Cardiac septum (tissue), 1 donor: ENCODE measurements at regions not wholly inside any gene's neighbourhood (a gene's known extent, or its start where the extent isn't known, plus 50 kb on each side); places are given as distances from the start of the nearest gene placed in this dataset.
"Not testable (repeated sequence)": the region's sequence is repeated elsewhere in the genome, so short reads cannot be mapped to it uniquely, and the experiment has no call there.

Experiments used
- DNase-seq: peaks from one replicate; pipeline ENCODE4 v3.0.0-alpha.2; 2020; ENCODE audit warnings: low spot score
- intact Hi-C: fragments of 100-400 bp; cut with DNase I; formaldehyde crosslinking; loops from one replicate; pipeline ENCODE4 v1.14.0; 2022
- donor health status: DM: no; HTN: no; CAD: no.

DNA sequence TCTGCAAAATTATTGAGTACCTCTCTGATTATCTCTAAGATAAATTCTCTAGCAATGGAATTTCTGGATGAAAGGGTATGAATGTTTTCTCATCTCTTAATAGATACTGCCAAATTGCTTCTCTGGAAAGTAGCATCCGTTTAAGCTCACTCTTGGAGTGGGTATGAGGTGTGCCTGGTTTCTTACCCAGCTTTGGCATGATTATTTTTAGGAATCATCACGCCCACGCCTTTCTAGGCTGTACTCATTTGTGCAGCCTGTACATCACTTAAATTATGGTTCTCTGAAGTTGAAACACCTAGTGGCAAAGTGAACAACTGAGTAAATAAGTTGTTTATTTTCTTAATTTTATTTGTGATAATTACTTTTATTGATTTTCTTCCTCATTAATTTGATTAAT is 156.5 kb upstream of the IL12B start:
- intact Hi-C loops: no loop called here
- no peak for DNase-seq

DNA sequence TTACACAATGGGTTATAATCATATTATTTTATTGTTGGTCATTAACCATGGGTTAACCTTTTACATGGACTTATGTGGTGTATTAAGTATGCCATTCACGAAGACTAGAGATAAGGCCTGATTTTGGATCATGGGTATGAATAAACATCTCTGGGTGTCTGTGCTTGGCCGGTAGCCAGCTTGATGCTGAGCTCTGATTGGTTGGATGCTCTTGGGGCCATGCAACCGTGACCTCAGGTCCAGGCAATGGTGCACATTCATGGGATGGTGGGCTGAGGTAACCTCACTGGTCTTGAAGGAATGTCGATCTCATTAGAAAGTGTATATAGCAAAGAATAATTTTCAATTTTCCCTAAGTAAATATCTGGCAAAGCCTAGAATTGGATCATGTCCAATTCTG is 158.2 kb upstream of the IL12B start:
- no peak for DNase-seq
- intact Hi-C loops: no loop called here

DNA sequence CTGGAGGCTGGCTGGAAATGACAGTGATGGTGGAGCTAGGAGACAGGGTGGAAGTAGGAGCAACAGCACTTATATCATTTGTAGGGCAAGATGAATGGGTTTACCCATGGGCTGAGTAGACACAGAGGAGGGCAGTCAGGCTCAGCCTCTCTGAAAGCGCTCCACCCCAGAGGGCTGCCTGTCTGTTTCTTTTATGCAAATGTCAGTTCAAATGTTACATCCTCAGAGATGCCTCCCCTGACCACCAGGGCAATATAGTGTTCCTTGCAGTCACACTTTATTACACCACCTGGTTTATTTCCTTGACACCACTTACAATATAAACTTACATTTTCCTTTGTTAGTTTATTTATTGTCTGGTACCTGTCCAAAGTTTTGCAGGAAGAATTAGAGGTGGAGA is 159.5 kb upstream of the IL12B start:
- no peak for DNase-seq
- intact Hi-C loops: no loop called here

DNA sequence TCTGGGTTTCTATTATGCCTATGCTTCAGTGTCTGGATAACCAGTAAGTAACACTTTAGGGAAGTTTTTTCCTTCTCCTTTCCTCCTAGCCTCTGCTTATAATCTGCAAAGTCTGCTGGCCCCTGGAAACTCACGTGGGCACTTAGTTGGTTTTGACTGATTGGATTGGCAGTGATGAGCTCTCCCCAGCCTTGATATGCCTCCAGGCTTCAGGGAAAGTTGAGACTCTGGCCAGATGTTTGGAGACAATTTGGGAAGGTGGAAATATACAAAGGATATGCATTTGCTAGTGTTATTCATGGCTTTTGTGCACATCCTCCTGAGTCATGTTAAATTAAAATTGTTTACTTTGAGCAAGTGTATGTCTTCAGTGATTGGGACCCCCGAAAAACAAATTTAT is 160.2 kb upstream of the IL12B start:
- intact Hi-C loops: no loop called here
- DNase-seq: no peak

DNA sequence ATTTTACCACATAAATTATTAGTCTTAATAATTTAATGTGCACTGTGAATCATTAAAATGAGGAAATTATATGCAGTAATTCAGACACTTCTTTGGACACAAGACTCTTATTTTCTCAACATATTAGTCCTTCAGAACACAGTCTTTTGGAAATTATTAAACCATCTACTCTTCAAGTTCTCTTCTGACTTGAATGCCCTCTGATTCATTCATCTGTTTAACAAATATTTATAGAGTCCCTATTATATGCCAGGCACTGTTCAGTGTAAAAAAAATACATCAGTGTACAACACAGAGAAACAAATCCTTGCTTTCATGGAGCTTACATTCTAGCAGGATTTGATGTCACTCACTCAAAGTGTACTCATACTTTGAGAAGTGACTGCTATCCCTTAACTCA is 163.4 kb upstream of the IL12B start:
- intact Hi-C loops: no loop called here
- no peak for DNase-seq

DNA sequence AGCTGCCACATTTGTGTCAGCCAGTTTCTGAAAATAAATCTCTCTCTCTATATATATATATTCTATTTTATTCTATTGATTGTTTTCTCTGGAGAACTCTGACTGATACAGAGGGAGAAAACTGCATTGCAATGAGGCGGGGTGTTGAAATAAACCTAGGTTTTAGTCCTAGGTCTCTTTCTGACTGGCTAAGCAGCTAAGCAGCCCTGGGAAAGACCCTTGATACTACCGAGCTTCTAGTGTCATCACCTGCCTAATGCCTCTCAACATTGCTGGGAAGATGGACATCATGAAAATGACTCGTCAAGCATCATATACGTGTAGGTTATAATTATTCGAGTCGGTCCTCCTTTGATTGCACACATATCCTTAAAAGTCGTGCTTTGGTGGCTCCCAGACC is 166.5 kb upstream of the IL12B start:
- intact Hi-C loops: no loop called here
- no peak for DNase-seq

DNA sequence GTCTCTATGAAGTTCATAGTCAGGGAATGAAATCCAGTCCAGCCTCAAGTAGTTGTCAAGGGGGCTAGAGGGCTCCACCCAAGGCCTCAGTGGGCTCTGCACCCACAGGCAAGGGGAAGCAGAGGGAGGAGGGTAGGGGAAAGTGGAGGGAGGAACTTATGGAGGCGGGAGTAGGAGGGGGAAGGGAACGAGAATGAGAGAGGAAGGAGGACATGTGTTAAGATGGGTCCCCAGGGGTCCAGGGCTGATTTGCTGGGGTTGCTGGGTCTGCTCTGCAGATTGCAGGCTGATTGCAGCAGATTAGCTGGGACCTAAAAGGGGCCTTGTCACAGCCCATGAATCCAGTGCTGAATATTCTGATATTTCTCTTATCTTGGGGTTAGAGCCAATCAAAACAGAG is 166.9 kb upstream of the IL12B start:
- DNase-seq: no peak
- intact Hi-C loops: no loop called here

DNA sequence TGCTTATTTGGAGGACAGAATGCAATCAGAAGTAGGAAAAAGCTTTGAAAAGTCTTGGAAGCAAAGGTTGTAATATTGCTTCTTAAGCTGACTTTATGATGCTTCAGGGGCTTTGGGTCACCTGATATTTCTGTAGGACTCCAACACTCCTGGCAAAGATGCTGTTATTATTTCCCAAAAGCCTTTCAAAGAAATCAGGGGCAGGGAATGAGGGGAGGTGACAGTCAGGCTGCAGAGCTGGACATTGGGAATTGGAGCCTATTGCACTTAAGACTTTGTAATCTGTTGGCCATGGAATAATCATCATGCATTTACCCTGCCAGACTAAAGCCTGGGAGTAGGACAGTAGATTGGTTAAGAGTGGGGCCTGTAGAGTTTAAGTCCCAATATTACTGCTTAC is 168.3 kb upstream of the IL12B start:
- intact Hi-C loops: no loop called here
- no peak for DNase-seq

DNA sequence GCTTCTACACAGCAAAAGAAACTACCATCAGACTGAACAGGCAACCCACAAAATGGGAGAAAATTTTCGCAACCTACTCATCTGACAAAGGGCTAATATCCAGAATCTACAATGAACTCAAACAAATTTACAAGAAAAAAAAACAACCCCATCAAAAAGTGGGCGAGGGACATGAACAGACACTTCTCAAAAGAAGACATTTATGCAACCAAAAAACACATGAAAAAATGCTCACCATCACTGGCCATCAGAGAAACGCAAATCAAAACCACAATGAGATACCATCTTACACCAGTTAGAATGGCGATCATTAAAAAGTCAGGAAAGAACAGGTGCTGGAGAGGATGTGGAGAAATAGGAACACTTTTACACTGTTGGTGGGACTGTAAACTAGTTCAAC is 171.8 kb upstream of the IL12B start:
- DNase-seq, intact Hi-C loops: not testable (repeated sequence)

DNA sequence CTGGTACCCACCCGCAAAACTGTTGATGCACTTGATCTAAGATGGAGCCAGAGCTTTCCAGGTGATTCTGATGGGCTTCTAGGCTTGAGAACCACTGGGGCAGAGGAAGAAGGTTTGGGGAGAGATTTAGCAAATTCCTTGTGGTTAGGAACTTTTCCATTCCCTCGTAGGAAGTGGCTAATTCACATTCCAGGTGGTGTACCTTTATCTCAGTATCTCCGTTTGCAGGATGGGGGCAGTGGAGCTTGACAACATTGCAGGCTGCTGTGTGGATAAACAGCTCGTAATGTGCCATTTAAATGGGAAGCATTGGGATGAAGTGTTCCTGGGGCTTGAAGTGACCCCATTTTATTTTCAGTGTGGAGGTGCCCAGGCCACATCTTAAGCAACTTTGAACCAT is 172.9 kb upstream of the IL12B start:
- intact Hi-C loops: no loop called here
- no peak for DNase-seq

DNA sequence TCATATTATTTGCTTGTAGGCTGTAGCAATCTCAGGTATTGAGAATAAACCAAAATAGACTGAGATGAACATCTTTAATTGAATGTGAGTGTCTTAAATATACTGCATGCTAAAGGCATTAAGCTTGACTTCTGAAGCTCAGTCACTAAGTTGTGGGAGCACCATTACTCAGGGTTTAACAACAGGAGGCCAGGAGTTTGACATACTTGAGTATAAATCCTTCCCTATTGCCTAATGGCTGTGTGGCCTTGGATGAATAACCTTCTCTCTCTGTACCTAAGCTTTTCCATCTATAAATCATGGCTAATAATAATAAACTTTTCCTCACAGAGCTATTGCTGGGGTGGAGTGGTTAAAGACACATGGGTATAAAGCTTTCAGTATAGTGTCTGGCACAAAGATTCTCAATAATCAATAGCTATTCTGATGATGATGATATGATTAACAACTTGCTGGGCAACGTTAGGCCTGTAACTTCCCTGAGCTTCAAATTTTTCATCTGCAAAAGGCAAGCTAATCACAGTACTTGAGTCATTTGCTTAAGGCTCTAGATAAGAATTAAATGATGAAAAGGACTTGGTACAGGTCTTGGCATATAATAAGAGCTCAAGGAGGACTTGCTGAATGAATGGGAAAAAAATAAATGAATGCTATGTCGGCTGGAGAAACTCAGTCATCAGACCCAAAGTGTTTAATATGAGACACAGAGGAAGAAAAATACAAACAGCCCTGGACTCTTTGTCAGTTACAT is 174.0 kb upstream of the IL12B start:
- no peak for DNase-seq

DNA sequence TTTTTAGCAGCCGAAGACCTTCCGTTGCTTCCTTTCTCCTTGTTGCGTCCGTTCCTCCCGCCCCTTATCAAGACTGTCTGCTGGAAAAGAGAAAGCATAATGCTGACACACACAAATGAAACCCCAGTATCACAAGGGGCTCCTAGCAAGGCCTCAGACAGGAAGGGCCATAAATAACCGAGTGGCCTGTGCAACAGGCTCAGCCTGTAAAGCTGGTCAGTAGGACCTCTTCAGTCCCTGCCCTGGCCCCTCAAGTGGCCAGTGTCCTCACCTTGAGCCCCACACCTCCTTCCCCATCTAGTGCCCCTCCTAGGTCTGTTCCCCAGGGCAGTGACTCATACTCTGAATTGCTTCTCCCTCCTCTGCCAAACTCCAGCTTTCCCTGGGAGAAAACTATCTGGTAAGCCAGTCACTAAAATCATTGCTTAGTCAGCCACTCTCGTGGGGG is 174.6 kb upstream of the IL12B start:
- DNase-seq: no peak
- intact Hi-C loops: no loop called here

More for the DNA sequence above, 174.0 kb upstream of the IL12B start:
- intact Hi-C loops: no loop called here

DNA sequence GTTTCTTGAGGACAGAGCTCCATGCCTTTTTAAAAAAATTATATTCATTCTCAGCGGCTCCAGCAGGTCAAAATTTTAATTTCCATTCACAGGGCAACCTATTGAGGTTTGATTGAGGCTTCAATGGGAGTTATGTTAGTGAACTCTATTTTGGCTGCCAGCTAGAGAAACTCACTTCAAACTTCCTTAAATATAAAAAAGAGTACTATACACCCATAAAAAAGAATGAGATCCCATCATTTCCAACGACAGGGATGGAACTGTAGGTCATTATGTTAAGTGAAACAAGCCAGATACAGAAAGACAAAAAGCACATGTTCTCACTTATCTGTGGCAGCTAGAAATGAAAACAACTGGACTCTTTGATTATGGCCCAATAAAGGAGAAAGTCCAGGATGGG is 176.8 kb upstream of the IL12B start:
- intact Hi-C loops: no loop called here
- no peak for DNase-seq

DNA sequence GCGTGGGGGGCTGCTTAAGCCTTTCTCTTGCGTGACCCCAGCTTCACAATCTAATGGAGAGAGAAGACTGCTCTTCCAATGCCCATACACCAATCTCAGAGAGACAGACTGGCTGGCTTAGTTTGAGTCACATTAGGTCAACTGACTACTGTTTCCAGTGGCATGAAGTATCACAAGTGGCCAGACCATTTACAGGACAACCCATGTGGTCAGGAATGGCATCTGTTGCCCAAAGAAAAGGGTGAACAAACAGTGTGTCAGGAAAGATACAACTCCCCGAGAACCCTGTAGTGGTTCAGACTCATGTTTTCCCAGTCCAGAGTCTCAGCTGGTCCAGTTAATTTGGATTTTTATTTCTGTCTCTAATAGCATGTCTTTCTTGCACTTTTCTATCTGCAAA is 177.4 kb upstream of the IL12B start:
- DNase-seq: no peak
- intact Hi-C loops: no loop called here

DNA sequence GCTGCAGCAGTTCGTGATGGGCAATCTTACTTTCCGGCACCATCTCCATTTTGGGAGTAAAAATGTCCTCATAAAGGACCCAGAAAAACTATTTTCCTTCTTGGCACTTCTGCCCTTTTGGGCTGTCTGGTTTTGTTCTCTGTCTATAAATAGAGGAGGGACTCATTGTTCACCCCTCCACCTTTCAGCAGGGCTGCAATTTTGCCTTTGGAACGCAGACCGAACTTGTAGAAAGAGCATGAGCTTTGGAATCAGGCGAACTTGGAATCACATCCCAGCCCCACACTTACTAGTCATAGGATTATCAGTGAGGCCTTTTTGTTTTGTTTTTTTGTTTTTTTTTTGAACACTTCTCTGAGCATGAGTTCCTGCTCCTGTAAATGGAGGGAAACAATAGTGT is 178.1 kb upstream of the IL12B start:
- no peak for DNase-seq
- intact Hi-C loops: no loop called here

DNA sequence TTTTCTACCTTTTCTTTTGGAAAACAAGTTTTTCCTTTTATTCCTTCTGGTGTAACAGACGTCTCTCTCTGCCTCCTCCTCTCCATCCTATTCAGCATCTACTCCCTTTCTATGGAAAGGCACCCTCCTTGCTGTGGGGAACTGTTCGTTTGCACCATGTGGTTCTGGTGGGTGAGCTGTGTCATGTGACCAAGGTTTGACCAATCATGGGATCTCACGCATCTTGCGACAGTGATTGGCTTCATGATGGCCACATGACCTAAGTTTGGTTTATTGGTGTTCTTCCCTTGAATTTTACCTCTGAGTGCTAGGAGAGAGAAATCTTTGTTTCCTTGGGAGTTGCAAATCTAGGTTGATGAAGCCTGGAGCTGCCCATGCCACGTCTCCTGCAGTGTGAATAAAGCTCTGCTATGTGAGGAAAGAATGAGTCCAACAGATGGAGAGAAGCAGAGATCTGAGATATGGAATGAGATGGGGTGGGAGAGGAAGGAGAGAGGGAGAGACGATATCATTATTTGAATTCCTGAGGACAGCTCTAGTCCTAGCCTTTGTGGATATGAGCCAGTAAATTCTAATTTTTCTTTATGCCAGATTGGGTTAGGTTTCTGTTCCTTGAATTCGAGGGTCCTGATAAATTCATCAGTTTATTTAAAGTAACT is 178.8 kb upstream of the IL12B start:
- no peak for DNase-seq
- intact Hi-C loops: no loop called here

DNA sequence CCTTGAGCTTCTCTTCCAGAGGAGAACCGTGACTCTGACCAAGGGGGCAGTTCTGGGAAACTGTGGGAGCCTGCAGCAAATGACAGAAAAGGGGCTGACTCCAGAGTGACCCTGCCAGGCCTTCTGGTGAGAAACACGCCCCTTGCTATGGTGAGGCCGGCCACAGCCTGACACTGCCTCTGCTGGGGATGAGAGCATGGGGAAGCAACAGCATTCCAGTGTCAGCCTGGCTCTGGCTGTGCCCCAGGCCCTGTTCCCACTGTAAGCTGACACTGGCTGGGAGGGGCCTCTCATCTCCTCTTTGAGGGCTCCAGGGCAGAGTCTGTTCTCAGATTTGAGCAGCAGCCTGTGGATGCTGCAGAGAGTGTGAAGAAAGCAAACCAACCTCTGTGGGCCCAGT is 180.0 kb upstream of the IL12B start:
- DNase-seq: peak; percentile 84
- intact Hi-C loops: loop anchor here (1.0 to 10.0 kb wide), 2 partner anchors 59 to 175 kb away; partner anchors contain the start of gene IL12B

DNA sequence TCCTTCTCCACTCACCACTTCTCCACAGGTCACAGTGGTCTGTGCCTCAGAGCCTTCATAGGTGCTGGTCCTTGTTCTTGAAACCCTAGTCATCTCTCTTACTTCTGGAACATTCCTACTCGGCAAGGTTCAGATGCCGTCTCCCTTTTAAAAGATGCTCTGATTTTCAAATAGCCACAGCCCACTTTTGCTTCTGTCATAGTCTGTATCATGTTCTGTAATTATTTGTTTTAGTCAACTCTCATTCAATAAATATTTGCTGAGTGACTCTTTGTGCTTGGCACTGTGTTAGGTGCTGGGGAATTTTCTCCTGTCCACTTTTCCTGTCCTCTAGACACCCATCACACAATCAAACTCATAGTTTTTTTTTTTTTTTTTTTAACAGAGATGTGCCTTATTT is 181.3 kb upstream of the IL12B start:
- DNase-seq: no peak
- intact Hi-C loops: loop anchor here (10.0 kb wide), 1 partner anchor 177 kb away; the partner anchor contains the start of gene IL12B

DNA sequence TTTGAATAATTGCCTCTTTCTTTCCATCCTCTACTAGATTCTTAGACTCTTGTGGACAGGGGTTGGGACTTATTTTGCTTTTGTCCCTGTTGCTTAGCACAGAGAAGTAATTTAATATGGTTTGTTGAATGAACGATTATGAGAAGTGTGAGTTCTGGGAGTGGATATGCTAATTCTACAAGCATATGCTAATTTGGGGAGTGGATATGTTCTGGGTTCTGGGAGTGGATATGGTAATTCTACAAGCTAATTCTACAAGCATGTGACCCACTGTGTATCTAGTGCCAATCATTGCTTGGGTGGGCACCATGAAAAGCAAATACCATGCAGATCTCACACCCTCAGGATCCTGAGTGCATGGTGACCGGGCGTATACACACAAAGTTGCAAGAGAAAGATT is 181.8 kb upstream of the IL12B start:
- no peak for DNase-seq
- intact Hi-C loops: loop anchor here (10.0 kb wide), 1 partner anchor 177 kb away; the partner anchor contains the start of gene IL12B

DNA sequence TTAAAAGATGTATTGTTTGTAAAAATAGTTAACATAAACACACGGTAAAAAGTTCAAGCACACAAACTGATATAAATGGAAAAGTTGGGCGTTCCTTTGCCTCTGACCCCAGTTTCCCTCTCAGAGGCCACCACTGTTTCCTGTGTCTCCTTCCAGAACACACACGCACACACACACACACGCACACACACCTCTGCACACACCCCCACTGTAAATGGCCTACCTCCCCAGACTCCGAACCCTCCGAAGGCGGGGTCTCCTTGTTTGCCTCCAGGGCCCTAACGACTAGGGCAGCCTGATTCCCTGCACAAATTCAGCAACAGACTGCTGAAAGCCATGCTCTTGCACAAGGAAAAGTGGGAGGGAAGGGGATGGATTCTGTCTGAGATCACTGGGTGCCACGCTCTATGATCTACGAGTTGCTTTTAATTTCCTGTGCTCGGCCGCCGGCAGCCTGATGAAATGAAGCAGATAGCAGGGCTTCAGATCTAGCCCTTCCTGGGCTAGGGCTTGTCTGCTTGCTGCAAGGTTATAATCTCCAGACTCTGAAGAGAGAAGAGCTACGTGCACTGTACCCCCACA is 184.0 kb upstream of the IL12B start:
- intact Hi-C loops: loop anchor here (10.0 kb wide), 1 partner anchor 180 kb away; the partner anchor contains the start of gene IL12B
- DNase-seq: no peak

DNA sequence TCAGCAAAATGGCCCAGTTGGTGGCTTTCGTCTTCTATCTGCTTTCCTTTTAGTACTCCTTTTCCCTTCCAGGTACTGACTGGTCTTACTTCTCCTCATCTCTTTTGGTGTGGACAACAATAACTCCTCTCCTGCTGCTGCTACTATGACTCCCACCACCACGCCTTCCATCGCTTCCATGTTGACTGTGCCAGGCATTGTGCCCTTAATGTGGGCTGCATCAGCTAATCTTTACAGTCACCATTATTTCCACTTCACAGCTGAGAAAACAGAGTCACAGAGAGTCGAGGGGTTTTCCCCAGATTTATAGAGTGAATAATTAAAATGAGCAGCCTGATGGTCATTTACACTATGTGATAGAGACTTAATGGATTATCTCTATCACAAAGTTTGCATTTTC is 184.9 kb upstream of the IL12B start:
- intact Hi-C loops: loop anchor here (5.0 to 10.0 kb wide), 4 partner anchors 180 to 452 kb away; partner anchors contain the start of genes ADRA1B and IL12B
- DNase-seq: no peak
